AG09319 (cell line): ENCODE measurements at regions not wholly inside any gene's neighbourhood (a gene's known extent, or its start where the extent isn't known, plus 50 kb on each side); places are given as distances from the start of the nearest gene placed in this dataset.
A peak's percentile ranks its signal among the peaks of the same experiment; 100 is the strongest.

ENCODE experiments used
- DNase-seq: peaks from one replicate; pipeline ENCODE4 v3.0.0-alpha.2; 2010; ENCODE audit warnings: low read depth; ENCODE audit errors: extremely low read depth
- CTCF ChIP-seq: IDR thresholded peaks from 2 replicates; pipeline ENCODE4 v1.5.1; 2011; ENCODE audit warnings: low read depth, mild to moderate bottlenecking, inconsistent platforms, low read length, moderate library complexity

- TF ChIP-seq CTCF: no peak
- no peak for DNase-seq
Observed at GRCh38 chr2:171235262-171235881, 74.7 kb upstream of the TLK1 start.

GRCh38 chr2:171230176-171230575 lies 69.5 kb upstream of the TLK1 start:
- TF ChIP-seq CTCF: no peak
- no peak for DNase-seq

GRCh38 chr2:171228826-171229225 lies 68.1 kb upstream of the TLK1 start:
- no peak for TF ChIP-seq CTCF
- DNase-seq: no peak

- no peak for TF ChIP-seq CTCF
- no peak for DNase-seq
Observed at GRCh38 chr2:171227066-171227782, 66.5 kb upstream of the TLK1 start.

- no peak for TF ChIP-seq CTCF
- no peak for DNase-seq
Observed at GRCh38 chr2:171226461-171226860, 65.8 kb upstream of the TLK1 start.

- no peak for DNase-seq
- no peak for TF ChIP-seq CTCF
Observed at GRCh38 chr2:171225989-171226388, 65.3 kb upstream of the TLK1 start.

GRCh38 chr2:171225302-171225980 lies 64.7 kb upstream of the TLK1 start:
- no peak; the same call in 1 of the 2 replicates for TF ChIP-seq CTCF
- DNase-seq: peak; percentile 22
